NCI-H524 treated with DMSO at 0.1 percent for 48 hours (cell line): ENCODE measurements at regions not wholly inside any gene's neighbourhood (a gene's known extent, or its start where the extent isn't known, plus 50 kb on each side); places are given as distances from the start of the nearest gene placed in this dataset.

Experiments
- DNase-seq: peaks from one replicate; lab custom pipeline; 2025; lab: John Stamatoyannopoulos, UW

DNA sequence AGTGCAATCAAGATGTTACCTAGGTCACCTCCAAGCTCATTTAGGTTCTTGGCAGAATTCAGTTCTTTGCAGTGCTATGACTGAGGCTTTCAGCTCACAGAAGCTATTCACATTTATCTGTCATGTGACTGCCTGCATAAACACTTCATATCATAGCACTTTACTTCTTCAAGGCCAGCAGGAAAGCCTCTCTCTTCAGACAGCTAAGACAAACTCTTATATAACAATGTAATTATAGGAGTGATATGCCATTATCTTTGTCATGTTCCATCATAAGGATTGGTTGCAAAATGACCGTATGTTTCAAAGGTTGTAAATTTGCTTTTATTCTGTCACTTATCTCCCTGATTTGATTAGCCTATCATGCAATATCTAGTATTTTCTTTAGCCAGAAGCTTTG lies 78.8 kb upstream of the TMEM196 start:
- DNase-seq: no peak

DNA sequence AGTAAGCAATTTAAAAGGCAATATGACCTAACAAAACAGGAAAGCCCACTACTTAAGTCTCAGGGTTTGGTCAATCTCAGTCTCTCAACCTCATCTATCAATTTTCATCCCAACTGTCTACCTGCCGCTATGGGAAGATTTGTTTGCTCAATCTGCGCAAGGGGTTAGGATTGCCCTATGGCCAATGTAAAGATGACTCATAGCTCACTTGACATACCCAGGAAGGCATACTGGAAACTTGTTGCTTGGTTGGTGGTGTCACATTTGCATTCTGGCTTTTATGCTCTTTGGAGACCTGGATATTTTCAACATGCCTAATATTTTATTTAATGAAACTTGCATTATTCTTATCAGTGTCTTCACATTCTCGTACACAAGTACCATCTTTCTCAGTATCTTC lies 78.1 kb upstream of the TMEM196 start:
- DNase-seq: no peak

DNA sequence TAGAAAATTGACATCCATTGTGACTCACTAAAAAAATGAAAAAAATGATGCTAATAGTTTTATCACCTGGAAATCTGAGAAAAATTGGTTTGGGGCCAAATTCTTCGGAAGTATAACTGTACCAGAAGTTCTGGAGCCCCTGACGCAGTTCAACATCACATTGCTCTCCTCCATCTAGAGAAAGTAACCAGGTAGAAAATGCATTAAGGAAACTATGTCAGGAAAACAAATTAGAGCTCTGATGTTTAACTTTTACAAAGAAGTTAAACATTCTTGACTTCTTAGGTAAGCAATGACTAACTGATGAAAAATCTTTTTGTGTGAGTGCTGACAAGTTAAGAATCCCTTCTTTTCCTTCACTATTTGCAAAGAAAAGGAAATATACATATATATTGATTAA lies 61.1 kb upstream of the TMEM196 start:
- DNase-seq: no peak

DNA sequence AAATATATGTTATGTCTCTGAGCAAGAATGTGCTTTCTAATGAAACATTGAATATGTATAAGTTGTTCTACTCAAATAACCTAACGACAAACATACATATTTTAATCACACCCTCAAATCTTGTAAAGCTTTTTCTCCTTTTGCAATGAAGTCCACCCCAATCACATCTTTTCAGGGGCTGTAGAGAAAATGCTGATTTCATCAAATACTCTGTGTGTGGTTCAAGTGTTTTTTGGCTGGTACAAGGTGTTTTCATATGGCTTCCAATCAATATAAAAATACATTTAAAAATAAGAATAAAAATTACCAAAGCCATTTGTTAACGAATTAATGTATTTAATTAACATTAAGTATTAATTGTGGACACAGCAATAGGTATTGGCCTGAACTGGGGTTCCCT lies 57.2 kb upstream of the TMEM196 start:
- DNase-seq: no peak
